A549 (cell line): ENCODE measurements at regions not wholly inside any gene's neighbourhood (a gene's known extent, or its start where the extent isn't known, plus 50 kb on each side); places are given as distances from the start of the nearest gene placed in this dataset.

Source experiments
- CEBPB ChIP-seq, 2 experiments: fragments of >200 bp in 1 of 2; sonication (Bioruptor Twin) in 1 of 2; formaldehyde crosslinking in 1 of 2; IDR thresholded peaks; 2 replicates each; pipeline ENCODE4 v1.6.1; 2012 to 2016
- POLR2A ChIP-seq: IDR thresholded peaks from 2 replicates; pipeline ENCODE4 v1.6.1; 2012; ENCODE audit warnings: mild to moderate bottlenecking, low read length
- POLR2AphosphoS2 ChIP-seq: conservative IDR thresholded peaks from 2 replicates; pipeline ENCODE4 v1.6.1; 2012; ENCODE audit warnings: low read length, improper control_type of control experiment, inconsistent platforms
- TF ChIP-seq, protein P1 (sequence below): fragments of >200 bp; sonication (Bioruptor Twin); formaldehyde crosslinking; IDR thresholded peaks from 3 replicates; pipeline ENCODE4 v1.5.1; 2016

DNA sequence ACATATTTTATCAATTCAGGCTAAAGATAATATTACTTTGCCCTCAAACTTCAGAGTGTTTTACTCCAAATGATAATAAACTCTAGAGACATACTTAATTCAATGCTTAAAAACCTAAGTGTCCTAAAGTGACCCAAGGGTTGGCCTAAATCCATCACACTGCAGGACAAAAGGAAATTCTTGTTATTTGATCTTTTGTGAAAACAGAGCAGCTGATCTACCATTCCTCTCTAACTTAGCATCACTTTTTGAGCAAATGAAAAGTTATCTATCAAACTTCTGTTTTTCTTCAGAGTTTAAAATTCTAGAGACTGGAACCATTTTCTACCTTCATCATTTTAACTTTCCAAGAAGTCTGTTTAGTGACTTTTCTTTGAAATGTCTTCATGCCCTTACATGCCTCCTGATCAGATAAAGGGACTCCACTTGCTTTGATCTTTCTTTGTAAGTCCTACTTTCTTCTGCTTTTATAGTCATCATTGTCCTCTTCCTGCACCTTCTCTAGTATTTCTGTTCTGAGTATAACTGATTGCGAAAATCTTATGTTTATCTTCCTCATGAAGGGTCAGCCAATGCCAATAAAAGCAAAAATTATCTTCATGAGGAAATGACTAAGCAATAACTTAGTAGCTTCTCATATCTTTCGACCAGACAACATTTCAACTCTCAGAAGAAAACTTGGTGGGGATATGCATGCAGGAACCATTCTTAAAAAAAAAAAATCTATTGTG, 378.7 kb upstream of the TGFBR2 start:
- TF ChIP-seq POLR2AphosphoS2 (no peak), CEBPB (IDR thresholded peaks at IDR 0.05) (peak; percentile 96 to 97), POLR2A (no peak)
- TF ChIP-seq, protein P1, sequence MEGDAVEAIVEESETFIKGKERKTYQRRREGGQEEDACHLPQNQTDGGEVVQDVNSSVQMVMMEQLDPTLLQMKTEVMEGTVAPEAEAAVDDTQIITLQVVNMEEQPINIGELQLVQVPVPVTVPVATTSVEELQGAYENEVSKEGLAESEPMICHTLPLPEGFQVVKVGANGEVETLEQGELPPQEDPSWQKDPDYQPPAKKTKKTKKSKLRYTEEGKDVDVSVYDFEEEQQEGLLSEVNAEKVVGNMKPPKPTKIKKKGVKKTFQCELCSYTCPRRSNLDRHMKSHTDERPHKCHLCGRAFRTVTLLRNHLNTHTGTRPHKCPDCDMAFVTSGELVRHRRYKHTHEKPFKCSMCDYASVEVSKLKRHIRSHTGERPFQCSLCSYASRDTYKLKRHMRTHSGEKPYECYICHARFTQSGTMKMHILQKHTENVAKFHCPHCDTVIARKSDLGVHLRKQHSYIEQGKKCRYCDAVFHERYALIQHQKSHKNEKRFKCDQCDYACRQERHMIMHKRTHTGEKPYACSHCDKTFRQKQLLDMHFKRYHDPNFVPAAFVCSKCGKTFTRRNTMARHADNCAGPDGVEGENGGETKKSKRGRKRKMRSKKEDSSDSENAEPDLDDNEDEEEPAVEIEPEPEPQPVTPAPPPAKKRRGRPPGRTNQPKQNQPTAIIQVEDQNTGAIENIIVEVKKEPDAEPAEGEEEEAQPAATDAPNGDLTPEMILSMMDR = no peak
